Choroid plexus epithelial cell (primary cell): ENCODE measurements at regions not wholly inside any gene's neighbourhood (a gene's known extent, or its start where the extent isn't known, plus 50 kb on each side); places are given as distances from the start of the nearest gene placed in this dataset.

ENCODE experiments used
- DNase-seq: peaks from one replicate; pipeline ENCODE4 v3.0.0-alpha.2; 2010; ENCODE audit warnings: low read depth
- H3K4me3 ChIP-seq: 2 replicates; pipeline ENCODE4 v1.5.1; 2011; ENCODE audit warnings: low read depth, mild to moderate bottlenecking, control low read depth, low read length, moderate library complexity
- TF ChIP-seq, protein P1 (sequence below): conservative IDR thresholded peaks from 2 replicates; pipeline ENCODE4 v1.5.1; 2011; ENCODE audit warnings: low read depth, mild to moderate bottlenecking, control low read depth, inconsistent platforms, low read length, moderate library complexity

- TF ChIP-seq, protein P1, sequence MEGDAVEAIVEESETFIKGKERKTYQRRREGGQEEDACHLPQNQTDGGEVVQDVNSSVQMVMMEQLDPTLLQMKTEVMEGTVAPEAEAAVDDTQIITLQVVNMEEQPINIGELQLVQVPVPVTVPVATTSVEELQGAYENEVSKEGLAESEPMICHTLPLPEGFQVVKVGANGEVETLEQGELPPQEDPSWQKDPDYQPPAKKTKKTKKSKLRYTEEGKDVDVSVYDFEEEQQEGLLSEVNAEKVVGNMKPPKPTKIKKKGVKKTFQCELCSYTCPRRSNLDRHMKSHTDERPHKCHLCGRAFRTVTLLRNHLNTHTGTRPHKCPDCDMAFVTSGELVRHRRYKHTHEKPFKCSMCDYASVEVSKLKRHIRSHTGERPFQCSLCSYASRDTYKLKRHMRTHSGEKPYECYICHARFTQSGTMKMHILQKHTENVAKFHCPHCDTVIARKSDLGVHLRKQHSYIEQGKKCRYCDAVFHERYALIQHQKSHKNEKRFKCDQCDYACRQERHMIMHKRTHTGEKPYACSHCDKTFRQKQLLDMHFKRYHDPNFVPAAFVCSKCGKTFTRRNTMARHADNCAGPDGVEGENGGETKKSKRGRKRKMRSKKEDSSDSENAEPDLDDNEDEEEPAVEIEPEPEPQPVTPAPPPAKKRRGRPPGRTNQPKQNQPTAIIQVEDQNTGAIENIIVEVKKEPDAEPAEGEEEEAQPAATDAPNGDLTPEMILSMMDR = no peak
- no peak overlapping the region for H3K4me3 ChIP-seq
- no peak for DNase-seq
These were observed 585.9 kb downstream of the TLR4 start for GRCh38 chr9:118290116-118290515.

GRCh38 chr9:118295413-118295812 lies 591.2 kb downstream of the TLR4 start:
- no peak overlapping the region for H3K4me3 ChIP-seq
- TF ChIP-seq, protein P1 = no peak
- DNase-seq = no peak

- TF ChIP-seq, protein P1 = no peak
- DNase-seq = no peak
- H3K4me3 ChIP-seq = no peak overlapping the region
These were observed 598.5 kb downstream of the TLR4 start for GRCh38 chr9:118302721-118303120.

GRCh38 chr9:118303216-118303615 lies 599.0 kb downstream of the TLR4 start:
- H3K4me3 ChIP-seq = no peak overlapping the region
- TF ChIP-seq, protein P1 = no peak
- no peak for DNase-seq

DNA sequence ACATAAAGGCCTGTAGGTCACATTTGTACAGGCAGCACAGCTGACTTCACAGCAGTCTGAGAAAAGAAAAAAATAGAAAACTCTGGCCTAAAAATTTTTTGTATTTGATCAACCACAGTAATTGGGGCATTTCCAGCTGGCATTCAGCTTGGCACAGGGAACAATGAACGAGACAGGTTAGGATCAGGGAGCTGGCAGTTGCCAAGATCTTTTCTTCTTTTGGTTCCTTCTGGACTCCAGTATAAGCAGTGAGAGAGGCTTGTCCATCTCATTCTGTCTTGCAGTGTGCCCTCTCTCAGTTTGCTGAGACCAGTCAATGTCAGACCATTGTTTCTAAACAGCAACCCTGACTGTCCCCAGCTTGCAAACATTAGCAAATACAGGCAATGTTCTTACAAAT lies 601.1 kb downstream of the TLR4 start:
- TF ChIP-seq, protein P1 = no peak
- no peak for DNase-seq
- H3K4me3 ChIP-seq = no peak overlapping the region

DNA sequence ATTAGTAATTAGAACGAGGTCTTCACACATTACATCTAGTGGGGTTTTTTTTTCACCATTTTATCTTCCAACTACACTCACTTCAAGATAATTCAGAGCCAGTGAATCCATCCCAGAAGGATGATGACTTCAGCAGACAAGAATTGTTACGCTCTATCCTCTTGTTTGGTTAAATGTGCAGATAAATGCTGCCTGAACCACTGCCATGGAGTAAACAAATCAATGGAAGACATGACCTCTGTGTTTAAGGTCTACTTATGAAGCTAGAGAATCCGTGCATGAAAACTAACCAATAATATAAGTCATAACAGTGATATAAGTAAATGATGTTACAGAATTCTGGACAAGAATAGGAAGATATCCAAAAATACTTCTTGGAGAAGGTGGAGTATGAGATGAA lies 602.6 kb downstream of the TLR4 start:
- DNase-seq = no peak

DNA sequence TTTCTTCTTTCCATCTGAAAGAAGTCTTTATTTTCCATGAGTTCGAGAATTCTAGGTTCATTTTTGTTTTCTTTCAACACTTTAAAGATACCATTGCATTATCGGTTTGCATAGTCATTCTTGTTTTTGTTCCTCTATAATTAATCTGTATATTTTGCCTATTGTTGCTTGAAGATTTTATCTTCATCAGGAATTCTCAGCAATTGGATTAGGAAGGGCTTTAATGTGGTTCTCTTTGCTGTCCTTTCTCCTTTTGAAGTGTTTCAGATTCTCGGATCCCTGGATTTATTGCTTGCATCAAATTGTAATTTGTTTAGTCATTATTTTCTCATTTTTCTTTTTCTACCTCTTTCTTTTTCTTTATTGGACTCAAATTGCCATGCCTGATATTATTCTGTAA lies 609.8 kb downstream of the TLR4 start:
- TF ChIP-seq, protein P1 = no peak
- no peak overlapping the region for H3K4me3 ChIP-seq
- DNase-seq = no peak

More for the DNA sequence above, 602.6 kb downstream of the TLR4 start:
- TF ChIP-seq, protein P1 = no peak
- no peak overlapping the region for H3K4me3 ChIP-seq
